ENCODE measurements at regions not wholly inside any gene's neighbourhood (a gene's known extent, or its start where the extent isn't known, plus 50 kb on each side); places are given as distances from the start of the nearest gene placed in this dataset.

DNA sequence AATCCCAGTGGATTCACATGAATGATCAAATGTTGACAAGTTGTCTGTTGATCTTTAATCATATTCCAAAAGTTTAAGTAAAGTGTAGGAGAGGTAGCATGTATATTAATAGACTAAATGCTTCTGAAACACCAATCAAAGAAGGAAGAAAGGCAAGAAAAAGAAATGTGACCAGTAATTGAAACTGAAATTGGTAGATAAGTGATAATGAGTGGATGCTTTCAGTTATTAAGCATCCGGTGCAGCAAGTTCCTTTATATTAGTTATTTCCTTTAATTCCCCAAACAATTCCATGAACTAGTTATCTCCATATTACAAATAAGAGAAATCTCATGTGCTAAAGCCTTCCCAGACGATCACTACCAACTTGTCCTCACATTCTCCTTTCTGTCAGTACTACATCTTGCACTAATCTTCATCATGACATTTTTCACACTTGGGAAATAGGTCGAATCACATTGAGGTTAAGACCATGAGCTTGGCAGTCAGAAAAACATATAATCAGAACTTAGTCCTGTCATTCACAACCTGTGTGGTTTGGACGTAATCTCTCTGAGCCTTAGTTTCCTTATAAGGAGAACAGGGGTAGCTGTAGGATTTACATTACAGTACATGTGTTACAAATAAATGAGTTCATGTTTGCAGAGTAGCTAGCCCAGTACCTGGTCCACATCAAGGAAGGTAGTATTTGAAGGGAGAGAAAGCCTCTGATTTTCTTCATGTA is 182.1 kb downstream of the NOL4 start:
- DNase-seq (no peak), ATAC-seq (no peak)
- Mint-ChIP-seq H3K9me3 (peaks cover 10% of the 10 kb centered on the region), H3K4me3 (no peak overlapping the region), H3K36me3 (ENCODE audit: insufficient read depth) (no peaks in the 10 kb centered on the region), H3K27me3 (ENCODE audit: low read depth) (no peaks in the 10 kb centered on the region), H3K4me1 (ENCODE audit: low read depth) (no peaks in the 10 kb centered on the region)

DNA sequence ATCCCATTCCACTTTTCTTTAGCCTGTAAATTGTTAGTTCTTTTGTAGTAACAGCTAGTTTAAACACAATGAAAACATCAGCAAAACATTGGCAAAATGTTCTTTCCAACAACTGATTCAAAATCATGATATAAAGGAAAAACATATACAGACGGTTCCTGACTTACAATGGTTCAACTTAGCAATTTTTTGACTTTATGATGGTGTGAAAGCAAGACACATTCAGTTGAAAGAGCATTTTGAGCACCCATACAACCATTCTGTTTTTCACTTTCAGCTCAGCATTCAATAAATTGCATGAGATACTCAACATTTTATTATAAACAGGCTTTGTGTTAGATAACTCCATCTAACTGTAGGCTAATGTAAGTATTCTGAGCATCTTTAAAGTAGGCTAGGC is 185.1 kb downstream of the NOL4 start:
- peaks cover 11% of the 10 kb centered on the region for H3K9me3 Mint-ChIP-seq
- no peaks in the 10 kb centered on the region for H3K36me3 Mint-ChIP-seq (ENCODE audit: insufficient read depth)
- H3K4me1 Mint-ChIP-seq (ENCODE audit: low read depth): no peaks in the 10 kb centered on the region
- DNase-seq (no peak), ATAC-seq (no peak)
- H3K27me3 Mint-ChIP-seq (ENCODE audit: low read depth): no peaks in the 10 kb centered on the region
- H3K4me3 Mint-ChIP-seq: no peak overlapping the region

DNA sequence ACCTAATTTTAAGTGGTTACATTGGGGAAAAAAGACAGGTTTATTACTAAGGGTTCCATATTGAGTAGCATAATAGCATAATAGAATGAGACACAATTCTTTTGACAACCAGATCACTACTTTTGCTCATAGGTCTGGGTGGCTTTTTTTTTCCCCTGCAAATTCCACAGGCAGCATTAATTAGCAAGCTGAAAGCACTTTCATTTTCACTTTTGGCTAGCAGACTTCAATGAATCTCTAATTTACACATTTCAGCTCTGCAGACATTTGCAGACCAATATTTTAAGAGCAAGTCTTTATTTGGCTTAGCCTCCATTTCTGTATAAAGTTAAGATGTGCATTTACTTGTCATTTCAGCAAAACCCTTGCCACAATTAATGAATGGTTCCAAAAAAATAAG is 185.5 kb downstream of the NOL4 start:
- Mint-ChIP-seq H3K36me3 (ENCODE audit: insufficient read depth) (no peaks in the 10 kb centered on the region), H3K27me3 (ENCODE audit: low read depth) (no peaks in the 10 kb centered on the region), H3K9me3 (peaks cover 11% of the 10 kb centered on the region), H3K4me1 (ENCODE audit: low read depth) (no peaks in the 10 kb centered on the region), H3K4me3 (no peak overlapping the region)
- no peak for ATAC-seq
- no peak for DNase-seq

DNA sequence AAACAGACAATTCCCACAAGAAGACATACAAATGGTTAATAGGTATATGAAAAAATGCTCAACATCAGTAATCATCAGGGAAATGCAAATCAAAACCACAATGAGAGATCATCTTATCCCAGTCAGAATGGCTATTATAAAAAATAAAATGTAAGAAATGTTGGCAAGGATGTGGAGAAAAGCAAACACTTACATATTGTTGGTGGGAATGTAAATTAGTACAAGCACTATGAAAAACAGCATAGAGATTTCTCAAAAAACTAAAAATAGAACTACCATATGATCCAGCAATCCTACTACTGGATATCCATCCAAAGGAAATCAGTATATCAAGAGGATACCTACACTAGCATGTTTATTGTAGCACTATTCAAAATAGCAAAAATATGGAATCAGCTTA is 186.6 kb downstream of the NOL4 start:
- Mint-ChIP-seq H3K36me3 (ENCODE audit: insufficient read depth) (no peaks in the 10 kb centered on the region), H3K9me3 (peaks cover 18% of the 10 kb centered on the region), H3K4me3 (no peak overlapping the region), H3K4me1 (ENCODE audit: low read depth) (no peaks in the 10 kb centered on the region), H3K27me3 (ENCODE audit: low read depth) (no peaks in the 10 kb centered on the region)
- DNase-seq (no peak), ATAC-seq (no peak)

DNA sequence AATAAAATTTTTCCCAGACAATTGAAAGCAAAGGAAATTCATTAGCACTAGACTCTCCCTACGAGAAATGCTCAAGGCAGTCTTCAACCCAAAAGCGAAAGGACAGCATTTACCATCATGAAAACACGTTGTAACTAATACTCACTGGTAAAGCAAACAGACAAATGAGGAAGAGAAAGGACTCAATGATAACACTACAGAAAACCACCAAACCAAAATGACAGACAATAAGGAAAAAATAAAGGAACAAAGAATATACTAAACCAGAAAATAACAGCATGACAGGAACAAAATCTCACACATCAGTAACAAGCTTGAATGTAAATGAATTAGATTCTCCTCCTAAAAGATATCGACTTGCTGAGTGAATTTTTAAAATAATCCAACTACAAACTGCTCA is 190.7 kb downstream of the NOL4 start:
- Mint-ChIP-seq H3K4me1 (ENCODE audit: low read depth) (no peaks in the 10 kb centered on the region), H3K27me3 (ENCODE audit: low read depth) (no peaks in the 10 kb centered on the region), H3K36me3 (ENCODE audit: insufficient read depth) (no peaks in the 10 kb centered on the region), H3K4me3 (no peak overlapping the region), H3K9me3 (peaks cover 18% of the 10 kb centered on the region)
- ATAC-seq: no peak
- DNase-seq: no peak

DNA sequence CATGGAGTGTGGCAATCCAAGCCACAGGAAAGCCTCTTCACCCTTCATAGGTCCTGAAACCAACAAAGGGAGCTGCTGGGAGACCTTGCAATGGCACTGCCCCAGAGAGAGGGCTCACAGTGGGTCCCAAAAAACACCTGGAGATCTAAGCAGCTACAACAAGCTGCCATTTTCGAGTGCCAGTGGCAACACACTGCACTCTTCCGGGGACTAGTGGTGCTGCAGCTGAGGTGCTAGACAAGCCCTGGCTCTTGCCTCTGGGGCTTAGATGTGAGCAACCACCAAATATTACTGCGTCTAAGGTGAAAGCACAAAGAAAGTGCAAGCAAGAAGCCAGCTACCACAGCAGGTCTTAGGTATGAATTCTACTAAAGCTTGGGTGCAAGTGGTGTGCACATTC is 192.9 kb downstream of the NOL4 start:
- Mint-ChIP-seq H3K36me3 (ENCODE audit: insufficient read depth) (no peaks in the 10 kb centered on the region), H3K9me3 (peaks cover 16% of the 10 kb centered on the region), H3K4me1 (ENCODE audit: low read depth) (no peaks in the 10 kb centered on the region), H3K4me3 (no peak overlapping the region), H3K27me3 (ENCODE audit: low read depth) (no peaks in the 10 kb centered on the region)
- ATAC-seq: no peak
- no peak for DNase-seq

DNA sequence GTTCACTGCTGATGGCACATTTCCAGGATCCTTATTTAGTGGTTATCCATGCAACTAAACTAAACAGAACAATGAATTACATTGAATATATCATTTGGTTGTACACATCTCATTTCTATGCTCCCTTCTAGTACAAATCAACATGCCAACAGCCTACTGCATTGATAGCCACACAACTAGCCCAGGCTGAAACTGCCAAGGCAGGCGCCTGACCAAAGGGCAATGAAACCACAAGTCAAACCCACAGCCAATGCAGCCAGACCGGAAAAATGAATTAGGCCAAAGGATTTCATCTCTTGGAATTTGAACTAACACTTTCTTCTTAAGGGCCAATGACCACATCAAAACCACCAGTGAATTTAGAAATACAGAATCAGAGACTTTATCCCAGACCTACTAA is 196.4 kb downstream of the NOL4 start:
- no peak for DNase-seq
- H3K36me3 Mint-ChIP-seq (ENCODE audit: insufficient read depth): no peaks in the 10 kb centered on the region
- H3K4me1 Mint-ChIP-seq (ENCODE audit: low read depth): no peaks in the 10 kb centered on the region
- ATAC-seq: no peak
- H3K4me3 Mint-ChIP-seq: no peak overlapping the region
- peaks cover 3% of the 10 kb centered on the region for H3K9me3 Mint-ChIP-seq
- H3K27me3 Mint-ChIP-seq (ENCODE audit: low read depth): no peaks in the 10 kb centered on the region

DNA sequence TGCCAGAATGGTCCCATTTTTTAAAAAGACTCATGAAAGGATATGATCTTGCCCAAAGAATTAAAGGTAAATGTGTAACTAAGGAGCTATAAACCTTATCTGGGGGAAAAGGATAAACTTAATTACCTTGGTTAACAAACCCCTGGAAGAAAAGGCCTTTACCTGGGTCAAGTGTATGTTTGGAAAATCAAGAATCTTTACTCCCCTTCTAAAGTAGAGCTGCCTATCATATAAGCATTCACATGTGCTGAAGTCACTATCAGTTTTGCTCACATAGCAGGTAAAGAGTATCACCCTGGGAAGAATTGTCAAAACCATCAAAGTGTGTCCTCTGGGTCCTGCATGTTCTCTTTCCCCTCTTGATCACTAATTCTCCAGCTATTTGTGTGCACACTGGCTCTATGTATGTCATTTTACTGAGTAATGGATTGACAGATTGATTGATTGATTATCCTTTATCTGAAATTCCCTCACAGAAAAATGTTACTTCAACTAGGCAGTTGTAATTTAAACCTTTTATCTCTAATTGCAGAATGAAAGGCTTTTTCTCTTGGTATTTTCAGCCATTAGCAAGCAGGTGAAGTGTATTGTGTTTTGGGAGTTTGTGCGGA is 199.4 kb downstream of the NOL4 start:
- DNase-seq: no peak
- Mint-ChIP-seq H3K4me1 (ENCODE audit: low read depth) (no peaks in the 10 kb centered on the region), H3K36me3 (ENCODE audit: insufficient read depth) (no peaks in the 10 kb centered on the region), H3K27me3 (ENCODE audit: low read depth) (no peaks in the 10 kb centered on the region), H3K4me3 (no peak overlapping the region), H3K9me3 (peaks cover 10% of the 10 kb centered on the region)
- no peak for ATAC-seq

DNA sequence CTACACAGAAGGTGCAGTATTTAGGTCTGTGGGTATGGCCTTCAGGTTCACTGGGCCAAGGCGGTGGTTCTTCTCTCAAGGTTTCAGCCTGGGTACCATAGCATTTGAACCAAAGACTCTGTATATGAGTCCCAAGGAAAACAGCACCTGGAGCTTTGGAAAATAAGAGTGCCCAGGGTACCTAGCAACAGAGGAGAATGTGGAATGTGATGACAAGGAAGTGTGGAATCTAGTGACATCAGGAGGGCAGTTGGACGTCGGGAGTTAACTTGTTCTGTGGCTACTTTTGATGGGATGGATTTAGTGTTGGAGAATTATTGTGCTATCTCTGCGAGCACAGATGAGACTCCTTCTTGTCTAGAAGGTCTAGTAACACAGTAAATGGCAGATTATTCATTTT is 201.2 kb downstream of the NOL4 start:
- no peak overlapping the region for H3K4me3 Mint-ChIP-seq
- DNase-seq (no peak), ATAC-seq (no peak)
- H3K4me1 Mint-ChIP-seq (ENCODE audit: low read depth): no peaks in the 10 kb centered on the region
- peaks cover 10% of the 10 kb centered on the region for H3K9me3 Mint-ChIP-seq
- no peaks in the 10 kb centered on the region for H3K27me3 Mint-ChIP-seq (ENCODE audit: low read depth)
- H3K36me3 Mint-ChIP-seq (ENCODE audit: insufficient read depth): no peaks in the 10 kb centered on the region

DNA sequence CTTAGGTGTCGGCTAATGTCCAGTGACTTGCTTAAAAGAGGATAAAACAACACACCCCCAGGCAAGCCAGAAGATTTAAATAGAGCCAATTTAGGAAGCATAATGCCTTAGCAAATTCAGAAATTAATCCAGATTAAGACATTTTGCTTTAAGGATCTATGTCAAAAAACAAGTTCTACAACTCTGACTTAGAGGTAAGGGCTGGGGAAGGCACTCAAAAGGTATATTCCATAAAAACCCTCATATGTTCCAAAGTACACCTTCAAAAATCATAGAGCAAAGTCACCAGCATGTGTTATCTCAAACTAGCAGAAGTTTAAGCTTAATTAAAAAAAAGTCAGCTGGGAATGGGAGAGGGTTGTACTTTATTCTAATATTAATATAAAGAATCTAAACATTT is 206.4 kb downstream of the NOL4 start:
- Mint-ChIP-seq H3K36me3 (ENCODE audit: insufficient read depth) (no peaks in the 10 kb centered on the region), H3K27me3 (ENCODE audit: low read depth) (no peaks in the 10 kb centered on the region), H3K9me3 (peaks cover 7% of the 10 kb centered on the region), H3K4me3 (no peak overlapping the region), H3K4me1 (ENCODE audit: low read depth) (no peaks in the 10 kb centered on the region)
- no peak for ATAC-seq
- no peak for DNase-seq

DNA sequence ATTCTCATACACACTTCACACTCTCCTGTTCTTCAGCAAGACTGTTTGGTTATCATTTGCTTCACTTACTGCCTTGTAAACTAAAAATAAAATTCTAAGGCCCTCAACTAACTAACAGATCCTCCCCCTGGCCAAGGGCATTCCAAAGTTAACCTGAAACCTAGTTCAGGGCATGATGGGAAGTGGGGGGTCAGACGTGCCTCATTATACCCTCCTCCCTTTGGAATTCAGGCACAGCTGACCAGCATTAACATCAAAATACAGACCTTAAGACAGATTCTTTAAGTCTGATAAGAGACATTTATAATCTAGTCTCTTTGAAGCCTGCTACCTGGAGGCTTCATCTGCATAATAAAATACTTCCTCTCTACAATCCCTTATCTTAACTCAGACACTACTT is 221.0 kb downstream of the NOL4 start:
- DNase-seq (no peak), ATAC-seq (no peak)
- Mint-ChIP-seq H3K4me1 (ENCODE audit: low read depth) (no peaks in the 10 kb centered on the region), H3K9me3 (peaks cover 3% of the 10 kb centered on the region), H3K36me3 (ENCODE audit: insufficient read depth) (no peaks in the 10 kb centered on the region), H3K27me3 (ENCODE audit: low read depth) (no peaks in the 10 kb centered on the region), H3K4me3 (no peak overlapping the region)

DNA sequence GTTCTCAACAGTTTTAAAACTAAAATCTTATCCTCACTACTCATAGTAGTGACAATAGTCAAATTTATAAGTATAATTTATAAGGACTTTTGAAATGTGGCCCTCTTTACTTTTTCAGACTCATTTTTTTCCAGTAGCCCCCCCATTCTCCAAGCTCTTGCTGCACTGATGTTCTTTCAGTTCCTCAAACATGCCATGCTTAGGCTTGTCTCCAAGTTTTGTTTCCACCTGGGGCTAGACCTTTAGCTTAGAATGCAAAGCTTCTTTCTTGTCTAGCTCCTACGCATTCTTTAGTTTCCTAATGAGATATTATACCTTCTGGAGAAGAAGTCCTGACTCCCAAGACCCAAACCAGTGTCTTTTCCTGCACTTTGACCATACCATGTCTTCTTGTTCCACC is 222.6 kb downstream of the NOL4 start:
- no peak overlapping the region for H3K4me3 Mint-ChIP-seq
- ATAC-seq (no peak), DNase-seq (no peak)
- no peaks in the 10 kb centered on the region for H3K27me3 Mint-ChIP-seq (ENCODE audit: low read depth)
- peaks cover 3% of the 10 kb centered on the region for H3K9me3 Mint-ChIP-seq
- no peaks in the 10 kb centered on the region for H3K36me3 Mint-ChIP-seq (ENCODE audit: insufficient read depth)
- no peaks in the 10 kb centered on the region for H3K4me1 Mint-ChIP-seq (ENCODE audit: low read depth)

DNA sequence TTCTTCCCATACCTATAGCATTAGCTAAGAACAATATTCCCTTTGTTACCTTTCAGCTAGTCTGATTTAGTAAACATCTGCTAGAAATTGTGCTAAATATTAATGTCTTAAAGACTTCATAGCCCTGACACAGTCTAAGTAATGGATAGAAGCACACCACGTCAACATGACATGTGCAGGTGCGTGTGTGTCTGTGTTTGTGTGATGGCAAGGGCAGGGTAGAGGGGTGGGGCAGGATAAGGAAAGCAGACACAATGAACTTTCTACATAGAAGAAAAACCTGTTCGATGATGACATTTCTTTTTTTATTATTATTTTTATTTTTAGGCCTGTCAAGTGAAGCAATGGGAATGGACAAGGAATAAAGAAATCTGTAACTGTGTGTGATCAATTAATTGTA is 223.3 kb downstream of the NOL4 start:
- Mint-ChIP-seq H3K36me3 (ENCODE audit: insufficient read depth) (no peaks in the 10 kb centered on the region), H3K9me3 (peaks cover 6% of the 10 kb centered on the region), H3K27me3 (ENCODE audit: low read depth) (no peaks in the 10 kb centered on the region), H3K4me1 (ENCODE audit: low read depth) (no peaks in the 10 kb centered on the region), H3K4me3 (no peak overlapping the region)
- ATAC-seq: no peak
- no peak for DNase-seq

DNA sequence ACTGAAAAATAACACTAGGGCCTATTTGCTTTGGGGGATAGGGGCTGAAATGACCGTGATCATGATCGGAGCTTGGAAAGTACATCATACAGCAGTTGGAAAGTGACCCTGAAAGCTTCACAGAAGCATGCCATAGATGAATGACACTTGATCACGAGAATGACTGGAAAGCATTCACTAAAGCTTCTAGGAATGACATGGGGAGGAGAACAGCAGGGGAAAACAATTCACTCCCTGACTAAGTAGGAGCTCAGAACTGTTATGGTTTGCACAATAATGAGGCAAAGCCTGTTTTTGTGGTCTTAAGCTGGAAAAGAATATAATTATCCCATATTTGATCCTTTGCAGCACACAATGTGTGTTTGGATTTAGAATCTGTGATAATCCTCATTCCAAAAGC is 237.5 kb downstream of the NOL4 start:
- Mint-ChIP-seq H3K4me1 (ENCODE audit: low read depth) (no peaks in the 10 kb centered on the region), H3K27me3 (ENCODE audit: low read depth) (no peaks in the 10 kb centered on the region), H3K9me3 (peaks cover 18% of the 10 kb centered on the region), H3K4me3 (no peak overlapping the region), H3K36me3 (ENCODE audit: insufficient read depth) (no peaks in the 10 kb centered on the region)
- DNase-seq (no peak), ATAC-seq (no peak)

DNA sequence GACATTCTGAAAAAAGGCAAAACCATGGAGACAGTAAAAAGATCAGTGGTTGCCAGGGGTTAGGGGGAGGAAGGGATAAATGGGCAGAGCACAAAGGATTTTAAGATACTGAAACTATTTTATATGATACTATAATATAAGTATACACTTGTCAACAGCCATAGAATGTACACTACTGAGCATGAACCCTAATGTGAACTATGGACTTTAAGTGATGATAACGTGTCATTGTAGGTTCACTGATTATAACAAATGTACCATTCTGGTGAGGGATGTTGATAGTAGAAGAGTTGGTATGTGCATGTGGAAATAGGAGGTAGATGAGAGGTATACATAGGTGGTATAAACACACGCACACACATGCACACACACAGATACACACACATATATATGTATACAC is 241.6 kb downstream of the NOL4 start:
- Mint-ChIP-seq H3K4me1 (ENCODE audit: low read depth) (no peaks in the 10 kb centered on the region), H3K4me3 (no peak overlapping the region), H3K27me3 (ENCODE audit: low read depth) (no peaks in the 10 kb centered on the region), H3K9me3 (peaks cover 14% of the 10 kb centered on the region), H3K36me3 (ENCODE audit: insufficient read depth) (no peaks in the 10 kb centered on the region)
- DNase-seq (no peak), ATAC-seq (no peak)

Measured in activated T-cell treated with anti-CD3 and anti-CD28 coated beads, Interleukin-2, amount 50 U/mL, for 4 hours (primary cell).